ENCODE measurements at regions not wholly inside any gene's neighbourhood (a gene's known extent, or its start where the extent isn't known, plus 50 kb on each side); places are given as distances from the start of the nearest gene placed in this dataset.

GRCh38 chr2:184201246-184201645, 397.1 kb upstream of the ZNF804A start (continued):
- no peak for TF ChIP-seq ATF3 (IDR thresholded peaks at IDR 0.05)

GRCh38 chr2:184203661-184204060, 394.7 kb upstream of the ZNF804A start:
- ATAC-seq, result no peak
- H3K27ac ChIP-seq (ENCODE audit: low read depth, low read length), result no peak overlapping the region
- RAD21 ChIA-PET (ENCODE audit: low non-redundant PET in 1 of 2, low total read pairs in 2 of 2, uncharacterized antibody in 2 of 2, unreplicated experiment in 2 of 2), result no interaction called here
- TF ChIP-seq FOSL1 (IDR thresholded peaks at IDR 0.05; ENCODE audit: low read depth), result no peak
- TF ChIP-seq TCF7L2 (IDR thresholded peaks at IDR 0.05; ENCODE audit: borderline replicate concordance, extremely low read depth, insufficient read depth, insufficient read length), result no peak
- no peak for TF ChIP-seq CBX3 (IDR thresholded peaks at IDR 0.05; ENCODE audit: low read depth)
- no peak for TF ChIP-seq SIN3A (IDR thresholded peaks at IDR 0.05; ENCODE audit: low read depth)
- no peak for TF ChIP-seq ZNF274 (IDR thresholded peaks at IDR 0.05; ENCODE audit: low read depth, low read length)
- no peak for TF ChIP-seq SRF (IDR thresholded peaks at IDR 0.05; ENCODE audit: low read depth)
- no peak for TF ChIP-seq ZFX (IDR thresholded peaks at IDR 0.05)
- TF ChIP-seq POLR2A (IDR thresholded peaks at IDR 0.05; ENCODE audit: borderline replicate concordance, extremely low read depth, insufficient read depth, insufficient read length), result no peak
- no peak for TF ChIP-seq REST (IDR thresholded peaks at IDR 0.05; ENCODE audit: low read depth)
- no peak for TF ChIP-seq ELF1 (IDR thresholded peaks at IDR 0.05; ENCODE audit: borderline replicate concordance, low read depth)
- TF ChIP-seq ATF3 (IDR thresholded peaks at IDR 0.05), result no peak
- no peaks in the 10 kb centered on the region for H3K36me3 ChIP-seq (ENCODE audit: control insufficient read depth in 1 of 2, insufficient read depth in 2 of 2, low read length in 2 of 2)
- POLR2A ChIA-PET, result no interaction called here
- no peak overlapping the region for H3K9ac ChIP-seq (ENCODE audit: low read length)
- H3K4me2 ChIP-seq (ENCODE audit: low read length), result no peak overlapping the region
- intact Hi-C loops (cut with micrococcal nuclease), result no loop called here
- H3K27me3 ChIP-seq (ENCODE audit: insufficient read depth, low read length), result no peaks in the 10 kb centered on the region
- no peak for DNase-seq (ENCODE audit: low read depth, low spot score)
- no peaks in the 10 kb centered on the region for H3K9me3 ChIP-seq (ENCODE audit: control insufficient read depth in 1 of 2, insufficient read depth in 1 of 2, low read depth in 1 of 2, low read length in 2 of 2)
- no peak overlapping the region for H3K4me3 ChIP-seq (replicated peaks in 1 of 2; ENCODE audit: low read depth in 1 of 2, low read length in 2 of 2)
- CTCF ChIA-PET, result interaction anchor here (1.1 kb wide), 1 partner anchor 11 kb away, joined by 3 read pairs; no protein-coding TSS in a partner anchor
- no TSS peak for BruUV-seq (replicated peaks)
- no peaks in the 10 kb centered on the region for H3K9me2 ChIP-seq (ENCODE audit: insufficient read depth)
- no peaks in the 10 kb centered on the region for H3K79me2 ChIP-seq (ENCODE audit: insufficient read depth, low read length)
- H3K4me1 ChIP-seq (ENCODE audit: control insufficient read depth in 1 of 2, insufficient read depth in 2 of 2, low read length in 2 of 2), result no peaks in the 10 kb centered on the region
- H4K20me1 ChIP-seq (ENCODE audit: insufficient read depth), result no peaks in the 10 kb centered on the region
- no peak overlapping the region for H2AFZ ChIP-seq (ENCODE audit: low read depth, low read length, poor library complexity, severe bottlenecking)
